AG09319 (cell line): ENCODE measurements at regions not wholly inside any gene's neighbourhood (a gene's known extent, or its start where the extent isn't known, plus 50 kb on each side); places are given as distances from the start of the nearest gene placed in this dataset.

Experiments
- DNase-seq: peaks from one replicate; pipeline ENCODE4 v3.0.0-alpha.2; 2010; ENCODE audit warnings: low read depth; ENCODE audit errors: extremely low read depth
- CTCF ChIP-seq: IDR thresholded peaks from 2 replicates; pipeline ENCODE4 v1.5.1; 2011; ENCODE audit warnings: low read depth, mild to moderate bottlenecking, inconsistent platforms, low read length, moderate library complexity

- no peak for DNase-seq
- no peak for TF ChIP-seq CTCF
Observed at GRCh38 chr3:87898971-87899370, 159.8 kb downstream of the CGGBP1 start.

- TF ChIP-seq CTCF: no peak
Observed at GRCh38 chr3:87895983-87896382, 162.8 kb downstream of the CGGBP1 start.

GRCh38 chr3:87873136-87873535 lies 185.7 kb downstream of the CGGBP1 start:
- DNase-seq: no peak
- no peak for TF ChIP-seq CTCF

More at GRCh38 chr3:87895983-87896382, 162.8 kb downstream of the CGGBP1 start:
- DNase-seq: no peak

- no peak for DNase-seq
Observed at GRCh38 chr3:87867001-87867400, 191.8 kb downstream of the CGGBP1 start.

GRCh38 chr3:87856126-87856525 lies 202.7 kb downstream of the CGGBP1 start:
- no peak for DNase-seq
- TF ChIP-seq CTCF: no peak

More at GRCh38 chr3:87867001-87867400, 191.8 kb downstream of the CGGBP1 start:
- TF ChIP-seq CTCF: no peak

- no peak for DNase-seq
- TF ChIP-seq CTCF: no peak
Observed at GRCh38 chr3:87855616-87856015, 203.2 kb downstream of the CGGBP1 start.

GRCh38 chr3:87855211-87855610 lies 203.6 kb downstream of the CGGBP1 start:
- no peak for TF ChIP-seq CTCF

More at GRCh38 chr3:87855211-87855610, 203.6 kb downstream of the CGGBP1 start:
- DNase-seq: no peak
